CD8-positive, alpha-beta memory T cell (primary cell): ENCODE measurements at regions not wholly inside any gene's neighbourhood (a gene's known extent, or its start where the extent isn't known, plus 50 kb on each side); places are given as distances from the start of the nearest gene placed in this dataset.

ENCODE experiments used
- CTCF ChIA-PET: fragments of 350-600 bp; sonication (Branson Sonifier 250); formaldehyde crosslinking; loops from one replicate; lab custom pipeline; 2021; ENCODE audit warnings: antibody characterized with exemption; lab: Charles Lee
- POLR2A ChIA-PET: fragments of 350-600 bp; sonication (Branson Sonifier 250); formaldehyde crosslinking; loops from one replicate; lab custom pipeline; 2021; ENCODE audit warnings: antibody characterized with exemption; lab: Charles Lee
- DNase-seq, 5 donors: peaks; one replicate each; pipeline versions ENCODE4 v3.0.0 to v3.0.0-alpha.2; 2020 to 2022; ENCODE audit warnings: mixed read lengths in 1 of 5
- H3K27ac ChIP-seq: one replicate; pipeline ENCODE4 v1.7.0; 2013; ENCODE audit warnings: low read depth, mild to moderate bottlenecking, low read length, moderate library complexity
- H3K27me3 ChIP-seq: 2 replicates; pipeline ENCODE4 v1.7.0; 2013; ENCODE audit warnings: low read length, mild to moderate bottlenecking; ENCODE audit not compliant: insufficient read depth, poor library complexity, severe bottlenecking
- H3K36me3 ChIP-seq: 2 replicates; pipeline ENCODE4 v1.7.0; 2013; ENCODE audit warnings: mild to moderate bottlenecking, low read length, moderate library complexity; ENCODE audit not compliant: insufficient read depth
- H3K4me1 ChIP-seq: 2 replicates; pipeline ENCODE4 v1.7.0; 2013; ENCODE audit warnings: mild to moderate bottlenecking, low read length, moderate library complexity; ENCODE audit not compliant: insufficient read depth
- H3K4me3 ChIP-seq: 2 replicates; pipeline ENCODE4 v1.7.0; 2013; ENCODE audit warnings: mild to moderate bottlenecking, low read length
- H3K9me3 ChIP-seq: 2 replicates; pipeline ENCODE4 v1.7.0; 2013; ENCODE audit warnings: mild to moderate bottlenecking, low read length
- H3K27ac Mint-ChIP-seq, 8 donors: one replicate each; pipeline ENCODE4 v1.8.0; 2020 to 2021; ENCODE audit warnings: mixed read lengths in 8 of 8, mild to moderate bottlenecking in 6 of 8, inconsistent platforms in 3 of 8, moderate library complexity in 3 of 8
- H3K27me3 Mint-ChIP-seq, 2 donors: one replicate each; pipeline ENCODE4 v1.8.0; 2020 to 2021; ENCODE audit warnings: mixed read lengths in 2 of 2, mild to moderate bottlenecking in 1 of 2, moderate library complexity in 1 of 2
- H3K36me3 Mint-ChIP-seq, 3 donors: one replicate each; pipeline ENCODE4 v1.8.0; 2020 to 2021; ENCODE audit warnings: mixed read lengths in 3 of 3, inconsistent platforms in 1 of 3, mild to moderate bottlenecking in 1 of 3
- H3K4me1 Mint-ChIP-seq, 3 donors: one replicate each; pipeline ENCODE4 v1.8.0; 2020 to 2021; ENCODE audit warnings: mixed read lengths in 3 of 3, inconsistent platforms in 1 of 3, mild to moderate bottlenecking in 1 of 3
- H3K4me3 Mint-ChIP-seq, 7 donors: one replicate each; pipeline ENCODE4 v1.8.0; 2020 to 2021; ENCODE audit warnings: mixed read lengths in 7 of 7, mild to moderate bottlenecking in 6 of 7, moderate library complexity in 4 of 7, inconsistent platforms in 2 of 7
- H3K9me3 Mint-ChIP-seq, 5 donors: one replicate each; pipeline ENCODE4 v1.8.0; 2020 to 2022; ENCODE audit warnings: mixed read lengths in 5 of 5, mild to moderate bottlenecking in 3 of 5, moderate library complexity in 2 of 5, inconsistent platforms in 1 of 5

DNA sequence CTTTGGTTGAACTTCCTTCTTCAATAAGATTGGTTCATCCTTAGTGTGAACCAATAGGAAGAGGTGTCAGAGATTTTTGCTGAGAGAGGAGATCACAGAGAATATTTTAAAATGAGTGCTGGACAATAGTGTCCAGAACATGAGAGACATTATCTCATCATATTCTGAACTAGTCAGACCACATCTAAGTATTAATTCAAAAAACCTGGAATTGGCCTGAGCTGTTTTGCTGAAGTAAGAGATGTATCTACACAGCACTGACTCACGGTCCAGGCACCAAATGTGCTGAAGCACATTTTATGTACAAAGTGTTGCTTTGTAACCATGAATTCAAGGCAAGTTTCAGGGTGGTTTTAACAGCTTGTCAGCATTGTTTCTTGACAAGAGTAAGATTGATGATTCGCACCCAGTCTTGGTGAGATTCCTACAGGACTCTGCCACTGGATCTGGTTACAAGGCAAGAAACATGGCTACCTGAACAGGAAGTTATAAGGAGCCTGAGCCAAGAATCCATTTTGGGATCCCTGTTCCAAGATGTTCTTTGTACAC, 178.2 kb upstream of the HEY2 start:
- no peaks in the 10 kb centered on the region for H3K36me3 ChIP-seq
- Mint-ChIP-seq H3K4me3 (no peak overlapping the region), H3K27me3 (peaks cover 4 to 13% of the 10 kb centered on the region in 2 donors), H3K27ac (no peak overlapping the region), H3K4me1 (no peaks in the 10 kb centered on the region), H3K36me3 (no peaks in the 10 kb centered on the region), H3K9me3 (no peaks in the 10 kb centered on the region)
- H3K4me1 ChIP-seq: no peaks in the 10 kb centered on the region
- ChIA-PET POLR2A (no interaction called here), CTCF (no interaction called here)
- no peaks in the 10 kb centered on the region for H3K9me3 ChIP-seq
- no peaks in the 10 kb centered on the region for H3K27me3 ChIP-seq
- DNase-seq: no peak
- no peak overlapping the region for H3K27ac ChIP-seq
- H3K4me3 ChIP-seq: no peak overlapping the region

DNA sequence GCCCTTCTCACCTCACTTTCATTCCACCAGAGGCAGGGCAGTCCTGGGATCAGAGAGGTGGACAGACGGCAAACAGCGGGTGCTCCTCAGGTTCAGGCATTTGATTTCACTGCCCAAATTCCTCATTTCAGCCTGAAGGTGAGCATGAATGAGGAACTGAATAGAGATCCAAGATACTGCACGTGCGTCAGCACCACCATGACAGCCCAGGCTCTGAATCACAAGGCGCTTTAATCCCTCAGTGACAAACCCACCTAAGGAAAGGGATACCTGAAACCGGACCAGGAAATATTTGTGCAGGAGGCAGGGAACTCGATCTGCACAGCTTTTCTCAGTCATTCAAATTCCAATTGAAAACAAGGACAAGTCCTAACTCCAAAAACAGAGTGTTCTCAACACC, 174.8 kb upstream of the HEY2 start:
- no peak overlapping the region for H3K27ac ChIP-seq
- CTCF ChIA-PET: no interaction called here
- no peaks in the 10 kb centered on the region for H3K4me1 ChIP-seq
- Mint-ChIP-seq H3K4me1 (no peaks in the 10 kb centered on the region), H3K4me3 (no peak overlapping the region), H3K36me3 (no peaks in the 10 kb centered on the region), H3K27me3 (peaks cover 4 to 17% of the 10 kb centered on the region in 2 donors), H3K27ac (no peak overlapping the region), H3K9me3 (no peaks in the 10 kb centered on the region)
- H3K4me3 ChIP-seq: no peak overlapping the region
- DNase-seq: no peak
- H3K36me3 ChIP-seq: no peaks in the 10 kb centered on the region
- POLR2A ChIA-PET: no interaction called here
- no peaks in the 10 kb centered on the region for H3K9me3 ChIP-seq
- H3K27me3 ChIP-seq: no peaks in the 10 kb centered on the region

DNA sequence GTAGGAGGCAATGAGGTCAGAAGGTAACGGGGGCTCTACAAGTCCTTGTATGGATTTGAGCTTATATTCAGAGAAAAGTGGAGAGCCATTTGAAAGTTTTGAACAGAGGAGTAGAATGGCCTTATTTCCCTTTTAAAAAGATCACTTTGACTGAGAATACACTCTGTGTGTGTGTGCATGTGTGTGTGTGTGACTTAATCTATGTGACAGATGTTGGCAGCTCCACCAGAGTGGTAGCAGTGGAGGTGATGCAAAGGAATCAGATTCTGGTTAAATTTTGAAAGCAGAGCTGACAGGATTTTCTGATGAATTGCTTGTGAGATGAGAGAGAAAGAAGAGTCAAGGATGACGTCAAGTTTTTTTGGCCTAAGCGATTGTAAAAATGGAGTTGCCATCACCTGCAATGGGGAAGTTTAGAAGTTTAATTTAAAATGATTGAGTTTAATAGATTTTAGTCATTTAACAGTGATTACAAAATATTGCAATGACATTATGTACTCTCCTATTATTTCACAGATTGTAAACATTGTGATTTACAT, 172.2 kb upstream of the HEY2 start:
- H3K4me3 ChIP-seq: no peak overlapping the region
- no peaks in the 10 kb centered on the region for H3K4me1 ChIP-seq
- ChIA-PET CTCF (no interaction called here), POLR2A (no interaction called here)
- Mint-ChIP-seq H3K4me1 (no peaks in the 10 kb centered on the region), H3K27me3 (peaks cover 4 to 21% of the 10 kb centered on the region in 2 donors), H3K36me3 (no peaks in the 10 kb centered on the region), H3K9me3 (no peaks in the 10 kb centered on the region), H3K4me3 (no peak overlapping the region), H3K27ac (no peak overlapping the region)
- DNase-seq: no peak
- H3K27ac ChIP-seq: no peak overlapping the region
- H3K36me3 ChIP-seq: no peaks in the 10 kb centered on the region
- H3K27me3 ChIP-seq: no peaks in the 10 kb centered on the region
- H3K9me3 ChIP-seq: no peaks in the 10 kb centered on the region

DNA sequence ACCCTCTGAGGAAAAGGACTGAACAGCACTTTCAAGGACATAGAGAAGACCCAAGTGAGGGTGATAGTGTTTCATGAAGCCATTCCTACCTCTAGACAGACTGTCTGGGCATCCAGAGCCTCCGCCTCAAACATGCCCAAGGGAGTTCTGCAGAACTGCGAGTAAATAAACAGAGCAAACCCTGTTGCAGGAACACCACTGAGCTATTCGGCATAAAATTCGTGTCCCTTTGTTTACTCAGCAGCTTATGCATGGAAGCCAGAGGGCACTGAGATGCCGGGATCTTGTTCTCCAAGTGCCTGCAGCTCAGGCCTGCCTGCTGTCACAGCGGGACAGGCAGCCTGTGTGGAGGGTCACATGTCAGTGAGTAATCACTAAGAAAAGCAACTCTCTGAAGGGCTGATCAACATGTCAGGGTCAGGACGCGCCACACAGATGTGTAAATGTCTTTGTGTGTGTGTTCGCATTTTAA, 164.9 kb upstream of the HEY2 start:
- peaks cover 8 to 9% of the 10 kb centered on the region in 2 donors for H3K27me3 Mint-ChIP-seq
- H3K36me3 Mint-ChIP-seq: no peaks in the 10 kb centered on the region
- Histone ChIP-seq H3K4me1 (no peaks in the 10 kb centered on the region), H3K4me3 (no peak overlapping the region), H3K36me3 (no peaks in the 10 kb centered on the region), H3K27ac (no peak overlapping the region), H3K27me3 (no peaks in the 10 kb centered on the region), H3K9me3 (no peaks in the 10 kb centered on the region)
- H3K27ac Mint-ChIP-seq: no peak overlapping the region
- ChIA-PET POLR2A (no interaction called here), CTCF (no interaction called here)
- no peak for DNase-seq
- H3K4me3 Mint-ChIP-seq: no peak overlapping the region
- no peaks in the 10 kb centered on the region for H3K4me1 Mint-ChIP-seq
- H3K9me3 Mint-ChIP-seq: no peaks in the 10 kb centered on the region

DNA sequence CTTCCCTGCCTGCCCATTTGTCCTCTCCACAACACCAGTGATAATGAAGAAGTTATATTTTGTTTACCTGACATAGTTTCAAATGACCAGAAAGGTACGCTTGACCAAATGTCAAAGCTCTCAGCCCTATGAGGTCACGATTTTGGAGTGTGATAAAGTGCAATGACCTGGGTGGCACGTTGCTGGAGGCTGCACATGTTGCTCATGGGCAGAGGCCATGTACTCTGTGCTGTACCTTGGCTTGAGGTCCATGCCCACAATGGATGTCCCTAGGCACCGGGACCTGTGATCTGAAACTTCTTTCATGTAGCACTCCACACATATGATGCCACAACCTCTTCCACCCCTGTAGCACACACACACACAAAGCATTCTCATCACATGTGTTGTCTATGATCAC, 164.0 kb upstream of the HEY2 start:
- Mint-ChIP-seq H3K36me3 (no peaks in the 10 kb centered on the region), H3K27ac (no peak overlapping the region), H3K4me1 (no peaks in the 10 kb centered on the region), H3K4me3 (no peak overlapping the region), H3K27me3 (peaks cover 8 to 9% of the 10 kb centered on the region in 2 donors), H3K9me3 (no peaks in the 10 kb centered on the region)
- Histone ChIP-seq H3K36me3 (no peaks in the 10 kb centered on the region), H3K9me3 (no peaks in the 10 kb centered on the region), H3K27me3 (no peaks in the 10 kb centered on the region), H3K4me1 (no peaks in the 10 kb centered on the region), H3K27ac (no peak overlapping the region), H3K4me3 (no peak overlapping the region)
- ChIA-PET POLR2A (no interaction called here), CTCF (no interaction called here)
- no peak for DNase-seq

DNA sequence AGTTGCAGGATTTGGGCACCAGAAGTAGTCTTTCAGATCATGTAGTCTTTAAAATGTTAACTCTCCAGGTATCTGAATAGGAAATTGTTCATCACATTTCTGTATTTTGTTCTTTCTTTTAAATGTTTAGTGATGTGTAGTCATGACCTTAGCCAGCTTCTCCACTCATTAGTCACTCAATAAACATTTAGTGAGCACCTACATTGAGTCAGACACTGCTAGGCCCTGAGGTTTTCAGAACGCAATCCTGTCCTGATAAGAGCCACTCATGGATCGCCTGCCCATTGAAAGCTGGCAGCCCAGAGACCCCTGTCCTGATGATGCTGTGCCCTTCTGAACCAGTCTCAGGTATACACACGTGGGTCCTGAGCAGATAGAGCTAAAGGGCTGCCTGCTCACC, 163.4 kb upstream of the HEY2 start:
- Histone ChIP-seq H3K4me1 (no peaks in the 10 kb centered on the region), H3K27ac (no peak overlapping the region), H3K9me3 (no peaks in the 10 kb centered on the region), H3K27me3 (no peaks in the 10 kb centered on the region), H3K4me3 (no peak overlapping the region), H3K36me3 (no peaks in the 10 kb centered on the region)
- Mint-ChIP-seq H3K9me3 (no peaks in the 10 kb centered on the region), H3K4me1 (no peaks in the 10 kb centered on the region), H3K27me3 (peaks cover 8 to 9% of the 10 kb centered on the region in 2 donors), H3K36me3 (no peaks in the 10 kb centered on the region), H3K4me3 (no peak overlapping the region), H3K27ac (no peak overlapping the region)
- no peak for DNase-seq
- ChIA-PET CTCF (no interaction called here), POLR2A (no interaction called here)

DNA sequence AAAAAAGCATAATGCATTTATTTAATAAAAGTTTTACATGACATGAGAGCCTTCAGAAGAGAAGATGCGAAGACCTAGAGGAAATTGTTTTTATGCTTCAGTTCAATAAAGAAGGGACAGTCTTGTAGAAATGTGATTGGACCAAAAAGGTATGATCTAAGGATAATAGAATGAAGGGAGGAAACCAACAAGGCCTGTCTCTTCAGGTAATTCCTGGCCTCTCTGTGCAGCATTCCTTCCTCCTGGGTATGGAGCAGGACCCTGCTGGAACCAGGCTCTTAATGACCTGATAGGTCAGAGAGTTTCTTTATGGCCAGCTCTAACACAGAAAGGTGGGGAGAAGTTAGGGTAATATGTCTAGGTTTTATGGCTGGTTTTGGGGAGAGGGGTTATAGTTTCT, 162.8 kb upstream of the HEY2 start:
- Histone ChIP-seq H3K4me3 (no peak overlapping the region), H3K36me3 (no peaks in the 10 kb centered on the region), H3K4me1 (no peaks in the 10 kb centered on the region), H3K27me3 (no peaks in the 10 kb centered on the region), H3K27ac (no peak overlapping the region), H3K9me3 (no peaks in the 10 kb centered on the region)
- H3K36me3 Mint-ChIP-seq: no peaks in the 10 kb centered on the region
- H3K4me1 Mint-ChIP-seq: no peaks in the 10 kb centered on the region
- H3K27me3 Mint-ChIP-seq: peaks cover 8 to 9% of the 10 kb centered on the region in 2 donors
- no peak overlapping the region for H3K27ac Mint-ChIP-seq
- ChIA-PET POLR2A (no interaction called here), CTCF (no interaction called here)
- H3K4me3 Mint-ChIP-seq: no peak overlapping the region
- no peak for DNase-seq
- H3K9me3 Mint-ChIP-seq: no peaks in the 10 kb centered on the region

DNA sequence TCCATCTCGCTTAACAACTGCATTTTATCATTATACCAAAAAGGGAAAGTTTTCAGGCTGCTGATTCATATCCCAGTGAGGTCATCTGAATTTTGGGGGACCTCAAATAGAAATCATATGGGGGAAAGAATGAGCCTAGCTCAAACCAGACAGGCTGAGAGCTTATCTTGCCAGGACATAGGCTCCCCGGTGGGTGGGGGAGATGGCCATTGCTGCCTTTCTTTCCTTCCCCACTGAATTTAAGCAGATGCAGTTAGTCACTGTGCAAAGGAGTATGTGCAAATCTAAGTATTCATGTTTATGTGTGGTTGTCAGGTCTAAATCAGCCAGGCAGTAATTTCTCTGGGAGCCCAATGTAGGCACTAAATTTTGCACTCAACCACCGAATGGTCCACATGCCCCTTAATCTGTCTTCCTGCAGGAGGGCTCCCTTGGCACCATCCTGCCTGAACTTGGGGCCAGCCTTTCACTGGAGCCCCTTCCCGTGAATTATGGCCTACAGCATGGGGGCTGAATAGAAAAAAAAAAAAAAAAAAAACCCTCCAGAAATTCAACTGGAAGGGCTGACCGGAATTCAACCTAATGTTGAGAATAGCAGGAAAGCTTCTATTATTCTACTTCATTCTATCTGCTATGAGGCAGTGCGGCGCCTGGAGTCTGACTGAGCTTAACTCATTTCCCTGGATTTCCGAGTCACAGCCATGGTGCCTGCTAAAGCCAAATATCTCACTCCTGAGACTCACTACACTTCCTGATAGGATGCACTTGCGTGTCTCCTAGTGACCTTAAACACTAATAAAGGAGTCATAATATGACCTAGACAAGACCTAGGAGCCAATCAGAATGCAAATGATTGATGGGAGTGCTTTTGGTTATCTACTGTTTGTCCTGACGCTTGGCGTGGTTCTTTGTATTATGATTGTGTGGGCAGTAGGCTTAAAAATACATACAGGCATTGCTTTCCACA, 161.5 kb upstream of the HEY2 start:
- POLR2A ChIA-PET: no interaction called here
- H3K4me3 Mint-ChIP-seq: no peak overlapping the region
- no peaks in the 10 kb centered on the region for H3K9me3 Mint-ChIP-seq
- CTCF ChIA-PET: no interaction called here
- DNase-seq: no peak
- Histone ChIP-seq H3K4me3 (no peak overlapping the region), H3K27me3 (no peaks in the 10 kb centered on the region), H3K4me1 (no peaks in the 10 kb centered on the region), H3K36me3 (no peaks in the 10 kb centered on the region), H3K9me3 (no peaks in the 10 kb centered on the region), H3K27ac (no peak overlapping the region)
- no peak overlapping the region for H3K27ac Mint-ChIP-seq
- no peaks in the 10 kb centered on the region for H3K4me1 Mint-ChIP-seq
- H3K36me3 Mint-ChIP-seq: no peaks in the 10 kb centered on the region
- peaks cover 5 to 9% of the 10 kb centered on the region in 2 donors for H3K27me3 Mint-ChIP-seq
